Activated CD8-positive, alpha-beta memory T cell treated with anti-CD3 and anti-CD28 coated beads, Interleukin-2, amount 10 ng/mL, durations not matched to agents 7 days and 5 days (primary cell): ENCODE measurements at regions not wholly inside any gene's neighbourhood (a gene's known extent, or its start where the extent isn't known, plus 50 kb on each side); places are given as distances from the start of the nearest gene placed in this dataset.
A peak's percentile ranks its signal among the peaks of the same experiment; 100 is the strongest.
"Not testable (repeated sequence)": the region's sequence is repeated elsewhere in the genome, so short reads cannot be mapped to it uniquely, and the experiment has no call there.

Experiments used
- ATAC-seq: fragments of 150-1000 bp; cut with Tn5 transposase; one replicate; pipeline ENCODE4 v1.10.0; 2021; ENCODE audit warnings: moderate library complexity
- CTCF ChIA-PET: fragments of 350-600 bp; sonication (Branson Sonifier 250); formaldehyde crosslinking; loops from one replicate; lab custom pipeline; 2021; ENCODE audit warnings: antibody characterized with exemption; lab: Charles Lee
- DNase-seq: peaks from one replicate; pipeline ENCODE4 v3.0.0-alpha.2; 2020
- H3K27ac Mint-ChIP-seq: one replicate; pipeline ENCODE4 v1.8.0; 2021; ENCODE audit warnings: mild to moderate bottlenecking, mixed read lengths
- H3K27me3 Mint-ChIP-seq: one replicate; pipeline ENCODE4 v1.8.0; 2021; ENCODE audit warnings: mixed read lengths
- H3K36me3 Mint-ChIP-seq: one replicate; pipeline ENCODE4 v1.8.0; 2021; ENCODE audit warnings: mild to moderate bottlenecking, mixed read lengths
- H3K4me1 Mint-ChIP-seq: one replicate; pipeline ENCODE4 v1.8.0; 2021; ENCODE audit warnings: mixed read lengths
- H3K4me3 Mint-ChIP-seq: one replicate; pipeline ENCODE4 v1.8.0; 2021; ENCODE audit warnings: mild to moderate bottlenecking, moderate library complexity, mixed read lengths
- H3K9me3 Mint-ChIP-seq: one replicate; pipeline ENCODE4 v1.8.0; 2022; ENCODE audit warnings: low read depth, mixed read lengths

- CTCF ChIA-PET, H3K27ac Mint-ChIP-seq, H3K36me3 Mint-ChIP-seq, H3K27me3 Mint-ChIP-seq, H3K4me1 Mint-ChIP-seq, H3K4me3 Mint-ChIP-seq, H3K9me3 Mint-ChIP-seq, ATAC-seq, DNase-seq: not testable (repeated sequence)
These were observed 158.4 kb downstream of the ANKRD36B start for GRCh38 chr2:97431169-97431725.

GRCh38 chr2:97422376-97422775 lies 167.3 kb downstream of the ANKRD36B start:
- H3K36me3 Mint-ChIP-seq, H3K9me3 Mint-ChIP-seq, ATAC-seq, H3K4me3 Mint-ChIP-seq, DNase-seq, H3K4me1 Mint-ChIP-seq, CTCF ChIA-PET, H3K27me3 Mint-ChIP-seq, H3K27ac Mint-ChIP-seq: not testable (repeated sequence)

DNA sequence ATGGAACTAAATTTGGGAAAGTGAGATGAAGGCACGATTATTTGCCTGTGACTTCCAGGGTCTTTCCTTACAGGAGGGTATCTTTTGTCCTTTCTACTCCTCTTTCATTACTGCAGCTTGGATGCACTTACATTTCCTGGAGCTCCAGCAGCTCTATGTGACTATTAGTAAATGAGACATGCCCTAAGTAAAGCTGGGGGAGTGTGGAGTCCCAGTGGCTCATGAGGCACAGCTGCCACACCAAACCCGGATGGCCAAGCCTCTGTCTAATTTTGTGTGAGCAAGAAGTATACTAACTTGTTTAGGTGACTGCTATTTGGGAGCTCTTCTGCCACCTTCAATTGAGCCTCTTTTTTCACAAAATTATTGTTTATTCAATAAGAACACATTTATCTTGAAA lies 183.3 kb downstream of the ANKRD36B start:
- H3K36me3 Mint-ChIP-seq, DNase-seq, H3K4me1 Mint-ChIP-seq, ATAC-seq, H3K9me3 Mint-ChIP-seq, H3K27ac Mint-ChIP-seq, H3K4me3 Mint-ChIP-seq, CTCF ChIA-PET, H3K27me3 Mint-ChIP-seq: not testable (repeated sequence)

DNA sequence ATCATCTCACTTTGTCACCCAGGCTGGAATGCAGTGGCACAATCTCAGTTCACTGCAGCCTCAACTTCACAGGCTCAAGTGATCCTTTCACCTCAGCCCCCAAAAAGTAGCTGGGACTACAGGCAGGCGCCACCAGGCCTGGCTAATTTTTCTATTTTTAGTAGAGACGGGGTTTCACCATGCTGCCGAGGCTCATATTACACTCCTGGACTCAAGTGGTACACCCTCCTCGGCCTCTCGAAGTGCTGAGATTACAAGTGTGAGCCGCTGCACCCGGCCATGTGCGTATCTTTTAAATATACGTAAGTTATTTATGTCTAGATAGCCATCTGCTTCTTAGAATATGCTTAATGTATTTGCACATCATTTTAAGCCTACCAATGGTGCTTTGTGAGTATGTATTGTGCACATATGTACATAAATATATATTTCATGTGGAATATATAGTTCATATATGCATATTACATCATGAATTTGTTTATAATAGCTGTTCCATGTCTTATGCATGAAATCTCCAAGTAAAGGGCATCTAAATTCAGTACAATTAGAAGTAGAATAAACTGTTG lies 184.4 kb downstream of the ANKRD36B start:
- H3K36me3 Mint-ChIP-seq, H3K4me3 Mint-ChIP-seq, ATAC-seq, H3K9me3 Mint-ChIP-seq, H3K27ac Mint-ChIP-seq, CTCF ChIA-PET, H3K4me1 Mint-ChIP-seq, DNase-seq, H3K27me3 Mint-ChIP-seq: not testable (repeated sequence)

GRCh38 chr2:97402678-97403077 lies 187.0 kb downstream of the ANKRD36B start:
- CTCF ChIA-PET, H3K4me1 Mint-ChIP-seq, H3K27ac Mint-ChIP-seq, H3K36me3 Mint-ChIP-seq, H3K4me3 Mint-ChIP-seq, DNase-seq, H3K27me3 Mint-ChIP-seq, ATAC-seq, H3K9me3 Mint-ChIP-seq: not testable (repeated sequence)

DNA sequence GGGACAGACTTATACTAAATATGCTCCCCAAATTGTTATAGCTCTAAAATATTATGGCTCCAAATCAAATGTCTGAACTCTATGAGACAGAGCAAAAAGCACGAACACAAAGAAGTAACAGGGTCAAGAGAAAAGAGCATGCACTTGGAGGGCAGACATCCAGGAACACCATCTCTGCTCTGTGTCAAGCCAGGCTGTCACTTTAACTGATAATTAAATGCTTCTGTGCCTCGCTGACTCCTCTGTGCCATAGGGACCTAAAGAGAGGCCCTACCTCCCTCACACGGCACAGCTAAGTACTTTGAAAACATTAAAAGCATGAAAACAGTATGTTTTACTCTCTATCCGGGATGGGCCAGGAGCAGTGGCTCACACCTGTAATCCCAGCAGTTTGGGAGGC lies 194.0 kb downstream of the ANKRD36B start:
- H3K4me1 Mint-ChIP-seq, H3K27me3 Mint-ChIP-seq, H3K4me3 Mint-ChIP-seq, DNase-seq, ATAC-seq, H3K9me3 Mint-ChIP-seq, H3K27ac Mint-ChIP-seq, CTCF ChIA-PET, H3K36me3 Mint-ChIP-seq: not testable (repeated sequence)

GRCh38 chr2:97385803-97386202 lies 203.9 kb downstream of the ANKRD36B start:
- H3K36me3 Mint-ChIP-seq, H3K27me3 Mint-ChIP-seq, DNase-seq, ATAC-seq, H3K27ac Mint-ChIP-seq, H3K4me3 Mint-ChIP-seq, H3K4me1 Mint-ChIP-seq, CTCF ChIA-PET, H3K9me3 Mint-ChIP-seq: not testable (repeated sequence)

DNA sequence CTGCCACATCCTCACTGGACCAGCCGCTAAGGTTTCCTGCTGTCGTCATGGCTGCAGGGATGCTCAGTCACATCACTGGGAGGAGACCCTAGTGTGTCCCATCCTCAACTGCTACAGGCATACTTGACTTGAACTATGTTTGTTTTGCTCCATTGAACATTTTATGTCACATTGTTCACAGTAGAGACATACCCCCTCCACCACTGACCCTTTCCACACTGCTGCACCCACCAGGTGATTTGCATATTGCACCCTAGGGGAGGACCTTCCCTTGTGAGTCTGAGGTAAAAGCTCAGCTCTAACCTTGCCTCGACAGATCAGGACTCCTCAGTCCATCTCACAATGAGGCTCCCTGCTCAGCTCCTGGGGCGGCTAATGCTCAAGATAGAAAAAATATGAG lies 213.8 kb downstream of the ANKRD36B start:
- H3K4me1 Mint-ChIP-seq, H3K4me3 Mint-ChIP-seq, ATAC-seq, H3K9me3 Mint-ChIP-seq, H3K36me3 Mint-ChIP-seq, H3K27me3 Mint-ChIP-seq, DNase-seq, CTCF ChIA-PET, H3K27ac Mint-ChIP-seq: not testable (repeated sequence)

- H3K36me3 Mint-ChIP-seq, H3K9me3 Mint-ChIP-seq, ATAC-seq, CTCF ChIA-PET, H3K27me3 Mint-ChIP-seq, H3K4me3 Mint-ChIP-seq, H3K4me1 Mint-ChIP-seq, H3K27ac Mint-ChIP-seq, DNase-seq: not testable (repeated sequence)
These were observed 215.3 kb downstream of the ANKRD36B start for GRCh38 chr2:97374426-97374825.

DNA sequence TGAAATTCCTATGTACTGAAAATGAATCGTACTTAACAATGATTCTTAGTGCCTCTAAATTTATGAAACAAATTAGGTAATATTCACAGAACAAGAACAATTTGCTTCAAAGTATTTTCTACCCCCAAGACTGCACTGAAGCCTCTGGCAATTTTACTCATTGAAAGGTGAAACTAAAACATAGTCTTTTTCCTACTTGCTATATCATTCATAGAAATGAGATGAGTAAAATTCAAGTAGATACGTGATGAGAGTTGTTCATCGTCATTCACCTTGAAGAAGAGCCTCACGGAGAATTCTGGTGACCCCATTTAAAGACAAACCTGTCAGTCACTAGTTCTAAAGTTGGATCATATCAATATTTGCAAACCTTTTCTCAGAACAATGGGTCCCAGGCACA lies 226.5 kb downstream of the ANKRD36B start:
- H3K27ac Mint-ChIP-seq, ATAC-seq, H3K9me3 Mint-ChIP-seq, H3K4me1 Mint-ChIP-seq, H3K36me3 Mint-ChIP-seq, DNase-seq, H3K4me3 Mint-ChIP-seq, CTCF ChIA-PET: not testable (repeated sequence)
- peaks cover 11% of the 10 kb centered on the region for H3K27me3 Mint-ChIP-seq

DNA sequence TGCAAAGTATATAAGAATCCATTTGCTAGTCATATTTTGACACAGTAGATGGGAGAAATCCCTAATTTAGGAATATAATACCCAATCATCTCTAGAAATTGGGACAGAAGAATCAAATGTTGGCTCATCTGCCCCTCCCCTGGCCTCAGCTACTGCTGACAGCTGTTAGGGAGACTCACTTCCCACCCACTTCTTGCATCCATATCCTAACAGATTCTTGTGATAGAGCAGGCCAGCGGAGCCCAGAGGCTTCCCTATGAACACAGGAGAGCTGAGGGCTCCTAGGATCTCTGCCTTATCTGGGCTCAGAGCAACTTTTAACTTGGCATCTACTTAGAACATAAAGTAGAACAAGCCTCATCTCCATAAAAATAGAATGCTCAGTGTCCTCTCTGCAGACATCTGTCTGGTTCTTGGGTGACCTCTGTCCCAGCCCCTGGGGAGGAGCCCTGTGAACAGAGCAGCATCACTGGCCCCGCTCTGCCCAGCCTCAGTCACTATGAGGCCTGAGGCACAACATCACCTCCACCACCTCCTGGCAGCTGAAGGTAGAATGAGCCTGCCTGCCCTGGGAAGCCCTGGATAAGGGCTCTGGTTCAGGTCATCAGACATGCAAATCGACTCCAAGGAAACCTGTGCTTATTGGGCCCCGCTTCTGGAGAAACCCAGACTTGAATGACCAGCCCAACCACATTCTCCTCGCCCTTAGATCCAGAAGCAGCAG lies 229.7 kb downstream of the ANKRD36B start:
- CTCF ChIA-PET: no interaction called here
- Mint-ChIP-seq H3K27ac (no peak overlapping the region), H3K9me3 (no peaks in the 10 kb centered on the region), H3K4me1 (no peaks in the 10 kb centered on the region), H3K4me3 (no peak overlapping the region), H3K27me3 (peaks cover 31% of the 10 kb centered on the region), H3K36me3 (no peaks in the 10 kb centered on the region)
- ATAC-seq (no peak), DNase-seq (peak; percentile 19)

- DNase-seq: peak; percentile 4
- no peaks in the 10 kb centered on the region for H3K4me1 Mint-ChIP-seq
- H3K27ac Mint-ChIP-seq: no peak overlapping the region
- CTCF ChIA-PET: no interaction called here
- no peak for ATAC-seq
- no peaks in the 10 kb centered on the region for H3K9me3 Mint-ChIP-seq
- H3K27me3 Mint-ChIP-seq: peaks cover 55% of the 10 kb centered on the region
- H3K4me3 Mint-ChIP-seq: no peak overlapping the region
- H3K36me3 Mint-ChIP-seq: no peaks in the 10 kb centered on the region
These were observed 233.8 kb downstream of the ANKRD36B start for GRCh38 chr2:97355887-97356286.

DNA sequence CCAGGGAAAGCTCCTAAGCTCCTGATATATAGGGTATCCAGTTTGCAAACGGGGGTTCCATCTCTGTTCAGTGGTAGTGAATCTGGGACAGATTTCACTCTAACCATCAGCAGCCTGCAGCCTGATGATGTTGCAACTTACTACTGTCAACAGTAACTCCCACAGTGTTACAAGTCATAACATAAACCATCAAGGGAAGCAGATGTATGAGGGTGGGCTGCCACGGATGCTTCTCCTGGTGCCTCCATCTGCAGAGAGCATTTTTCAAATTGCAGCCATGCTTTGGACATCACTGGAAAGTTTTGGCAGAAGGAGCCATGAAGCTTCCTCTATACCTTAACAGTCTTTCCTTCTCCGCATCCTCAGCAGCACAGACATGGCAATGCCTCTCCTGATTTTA lies 234.5 kb downstream of the ANKRD36B start:
- no peak for ATAC-seq
- no peak overlapping the region for H3K4me3 Mint-ChIP-seq
- DNase-seq: no peak
- H3K9me3 Mint-ChIP-seq: no peaks in the 10 kb centered on the region
- no peaks in the 10 kb centered on the region for H3K36me3 Mint-ChIP-seq
- no peaks in the 10 kb centered on the region for H3K4me1 Mint-ChIP-seq
- CTCF ChIA-PET: no interaction called here
- peaks cover 60% of the 10 kb centered on the region for H3K27me3 Mint-ChIP-seq
- H3K27ac Mint-ChIP-seq: no peak overlapping the region

DNA sequence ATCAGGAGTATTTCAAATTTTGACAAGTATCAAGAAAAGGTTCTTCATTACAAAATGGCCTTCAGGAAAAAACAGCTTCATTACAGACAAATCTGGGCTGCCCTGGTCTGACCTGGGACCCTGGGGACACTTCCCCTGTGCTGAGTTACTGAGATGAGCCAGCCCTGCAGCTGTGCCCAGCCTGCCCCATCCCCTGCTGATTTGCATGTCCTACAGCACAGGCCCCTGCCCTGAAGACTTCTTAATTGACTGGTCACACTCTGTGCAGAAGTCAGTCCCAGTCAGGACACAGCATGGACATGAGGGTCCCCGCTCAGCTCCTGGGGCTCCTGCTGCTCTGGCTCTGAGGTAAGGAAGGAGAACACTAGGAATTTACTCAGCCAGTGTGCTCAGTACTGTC lies 235.1 kb downstream of the ANKRD36B start:
- H3K27me3 Mint-ChIP-seq: peaks cover 66% of the 10 kb centered on the region
- H3K36me3 Mint-ChIP-seq: no peaks in the 10 kb centered on the region
- no peaks in the 10 kb centered on the region for H3K4me1 Mint-ChIP-seq
- DNase-seq (peak; percentile 18), ATAC-seq (no peak)
- no peak overlapping the region for H3K4me3 Mint-ChIP-seq
- CTCF ChIA-PET: no interaction called here
- H3K27ac Mint-ChIP-seq: no peak overlapping the region
- no peaks in the 10 kb centered on the region for H3K9me3 Mint-ChIP-seq
